MM.1S (cell line): ENCODE measurements at regions not wholly inside any gene's neighbourhood (a gene's known extent, or its start where the extent isn't known, plus 50 kb on each side); places are given as distances from the start of the nearest gene placed in this dataset.

Source experiments
- DNase-seq: peaks from one replicate; pipeline ENCODE4 v3.0.0-alpha.2; 2015
- H2AFZ ChIP-seq: fragments of 300-600 bp; sonication (generic); 2 replicates; pipeline ENCODE4 v1.6.0; 2016; ENCODE audit warnings: antibody characterized with exemption, low read length
- H3F3A ChIP-seq: fragments of 300-600 bp; sonication (generic); 2 replicates; pipeline ENCODE4 v1.6.1; 2016; ENCODE audit warnings: mild to moderate bottlenecking, antibody characterized with exemption, low read length, moderate library complexity, mixed read lengths; ENCODE audit not compliant: insufficient read depth
- H3K27ac ChIP-seq: fragments of 300-600 bp; sonication (generic); 2 replicates; pipeline ENCODE4 v1.5.1; 2016; ENCODE audit warnings: mild to moderate bottlenecking, low read length
- H3K27me3 ChIP-seq: fragments of 300-600 bp; sonication (generic); replicated peaks from 2 replicates; pipeline ENCODE4 v1.6.0; 2016; ENCODE audit warnings: low read length; ENCODE audit not compliant: insufficient read depth
- H3K36me3 ChIP-seq: fragments of 300-600 bp; sonication (generic); replicated peaks from 2 replicates; pipeline ENCODE4 v1.6.1; 2016; ENCODE audit warnings: mild to moderate bottlenecking, low read length, mixed read lengths; ENCODE audit not compliant: insufficient read depth
- H3K4me1 ChIP-seq: fragments of 300-600 bp; sonication (generic); 2 replicates; pipeline ENCODE4 v1.6.1; 2016; ENCODE audit warnings: low read length, mixed read lengths
- H3K4me2 ChIP-seq: fragments of 300-600 bp; sonication (generic); 2 replicates; pipeline ENCODE4 v1.6.0; 2016; ENCODE audit warnings: low read depth, low read length
- H3K4me3 ChIP-seq: fragments of 300-600 bp; sonication (generic); 2 replicates; pipeline ENCODE4 v1.5.1; 2016; ENCODE audit warnings: low read length, mixed read lengths
- H3K79me2 ChIP-seq: fragments of 300-600 bp; sonication (generic); 2 replicates; pipeline ENCODE4 v1.6.1; 2016; ENCODE audit warnings: mixed run types, low read length, mixed read lengths
- H3K9ac ChIP-seq: fragments of 300-600 bp; sonication (generic); 2 replicates; pipeline ENCODE4 v1.6.1; 2016; ENCODE audit warnings: low read length, mixed read lengths
- H3K9me2 ChIP-seq: fragments of 300-600 bp; sonication (generic); replicated peaks from 2 replicates; pipeline ENCODE4 v1.6.1; 2016; ENCODE audit warnings: mild to moderate bottlenecking, low read length, mixed read lengths; ENCODE audit not compliant: insufficient read depth
- H3K9me3 ChIP-seq: fragments of 300-600 bp; sonication (generic); replicated peaks from 2 replicates; pipeline ENCODE4 v1.6.1; 2016; ENCODE audit warnings: mild to moderate bottlenecking, low read length, mixed read lengths; ENCODE audit not compliant: insufficient read depth
- H4K20me1 ChIP-seq: fragments of 300-600 bp; sonication (generic); 2 replicates; pipeline ENCODE4 v1.6.1; 2016; ENCODE audit warnings: mild to moderate bottlenecking, low read length, moderate library complexity, mixed read lengths; ENCODE audit not compliant: insufficient read depth
- CTCF ChIP-seq: fragments of 300-600 bp; sonication (generic); IDR thresholded peaks from 2 replicates; pipeline ENCODE4 v1.5.1; 2016; ENCODE audit warnings: antibody characterized with exemption, low read length, mixed read lengths
- EZH2 ChIP-seq: fragments of 300-600 bp; sonication (generic); optimal IDR thresholded peaks from 2 replicates; pipeline ENCODE3; 2017; ENCODE audit warnings: low read depth, mild to moderate bottlenecking, antibody characterized with exemption, low read length, mixed read lengths
- EZH2phosphoT487 ChIP-seq: fragments of 300-600 bp; sonication (generic); IDR thresholded peaks from 2 replicates; pipeline ENCODE4 v1.6.1; 2018; ENCODE audit warnings: antibody characterized with exemption, low read length

DNA sequence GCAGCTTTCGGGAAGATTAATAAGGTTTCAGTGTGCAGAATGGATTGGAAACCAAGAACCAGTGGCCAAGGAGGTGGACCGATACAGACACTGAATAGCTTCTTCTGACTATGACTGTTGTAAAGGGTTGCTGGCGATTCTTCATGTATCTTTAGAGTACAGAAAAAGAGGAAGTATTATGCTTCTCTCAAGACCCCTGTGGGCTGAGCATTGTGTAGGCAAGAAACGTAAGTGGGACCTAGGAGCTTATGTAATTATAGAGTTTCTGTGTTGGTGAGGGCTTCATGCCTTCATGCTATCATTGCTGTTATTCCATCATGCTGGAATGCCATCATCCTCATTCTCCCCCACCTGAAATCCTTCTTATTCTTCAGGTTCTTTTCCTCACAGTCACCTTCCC is 105.4 kb upstream of the AKIRIN2 start:
- no peak overlapping the region for H3K4me2 ChIP-seq
- TF ChIP-seq CTCF (no peak), EZH2phosphoT487 (no peak), EZH2 (no peak)
- H3F3A ChIP-seq, result no peaks in the 10 kb centered on the region
- H3K27me3 ChIP-seq, result no peaks in the 10 kb centered on the region
- no peaks in the 10 kb centered on the region for H3K79me2 ChIP-seq
- no peaks in the 10 kb centered on the region for H4K20me1 ChIP-seq
- no peak for DNase-seq
- no peak overlapping the region for H3K27ac ChIP-seq
- H2AFZ ChIP-seq, result no peak overlapping the region
- H3K4me3 ChIP-seq, result no peak overlapping the region
- H3K9me2 ChIP-seq, result no peaks in the 10 kb centered on the region
- no peaks in the 10 kb centered on the region for H3K36me3 ChIP-seq
- H3K4me1 ChIP-seq, result no peaks in the 10 kb centered on the region
- H3K9ac ChIP-seq, result no peak overlapping the region
- H3K9me3 ChIP-seq, result no peaks in the 10 kb centered on the region

DNA sequence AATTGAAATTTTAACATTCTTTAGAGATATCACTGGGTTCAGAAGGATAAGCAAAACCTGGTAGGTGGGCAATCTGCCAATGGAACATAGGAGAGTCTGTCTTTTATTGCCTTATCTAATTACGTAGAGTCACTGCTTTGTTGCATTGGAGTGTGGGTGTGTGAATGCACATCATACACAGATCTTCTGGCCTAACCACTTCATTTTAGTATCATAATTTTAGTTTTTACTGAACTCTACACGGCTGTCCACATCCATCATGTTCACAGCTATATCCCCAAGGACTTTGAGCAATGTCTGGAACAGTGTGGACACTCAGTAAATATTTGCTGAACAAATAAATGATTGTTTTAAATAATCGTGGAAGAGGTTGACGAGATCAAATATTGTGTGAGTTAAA is 104.6 kb upstream of the AKIRIN2 start:
- Histone ChIP-seq H3K4me1 (no peaks in the 10 kb centered on the region), H3K4me3 (no peak overlapping the region)
- no peak for DNase-seq

DNA sequence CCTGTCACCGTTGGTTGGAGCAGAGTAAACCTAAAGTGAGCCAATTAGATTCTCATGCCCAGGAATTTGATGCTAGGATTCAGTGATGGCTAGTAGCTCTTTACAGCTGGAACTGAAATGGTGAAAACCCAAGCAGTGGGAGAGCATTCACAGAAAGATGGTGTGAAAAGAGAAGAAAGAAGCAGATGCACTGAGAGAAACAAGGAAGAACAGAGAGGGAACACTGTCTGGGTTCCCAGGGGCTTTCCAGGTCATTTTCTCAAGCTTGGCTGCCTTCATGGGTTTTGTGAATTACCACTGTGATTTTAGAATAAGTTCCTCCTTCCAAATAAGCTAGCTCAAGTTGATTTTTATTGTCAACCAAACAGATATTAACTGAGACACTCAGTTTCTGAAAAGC is 104.1 kb upstream of the AKIRIN2 start:
- no peak overlapping the region for H2AFZ ChIP-seq
- no peak overlapping the region for H3K27ac ChIP-seq
- no peak overlapping the region for H3K4me2 ChIP-seq
- no peak for DNase-seq
- no peak overlapping the region for H3K4me3 ChIP-seq
- H3K4me1 ChIP-seq, result no peaks in the 10 kb centered on the region
- no peaks in the 10 kb centered on the region for H3K9me3 ChIP-seq
- no peaks in the 10 kb centered on the region for H3K27me3 ChIP-seq
- H3K9ac ChIP-seq, result no peak overlapping the region
- no peak for TF ChIP-seq CTCF
- no peak for TF ChIP-seq EZH2
- TF ChIP-seq EZH2phosphoT487, result no peak
- H3K79me2 ChIP-seq, result no peaks in the 10 kb centered on the region
- H3K9me2 ChIP-seq, result no peaks in the 10 kb centered on the region
- H3K36me3 ChIP-seq, result no peaks in the 10 kb centered on the region
- H4K20me1 ChIP-seq, result no peaks in the 10 kb centered on the region
- peaks cover 3% of the 10 kb centered on the region; the same call in 1 of the 2 replicates for H3F3A ChIP-seq

More for the DNA sequence above, 104.6 kb upstream of the AKIRIN2 start:
- Histone ChIP-seq H3K9me2 (no peaks in the 10 kb centered on the region), H2AFZ (no peak overlapping the region), H3K9me3 (no peaks in the 10 kb centered on the region), H3K79me2 (no peaks in the 10 kb centered on the region), H3F3A (peaks cover 2% of the 10 kb centered on the region; the same call in 1 of the 2 replicates), H3K4me2 (no peak overlapping the region), H3K27ac (no peak overlapping the region), H4K20me1 (no peaks in the 10 kb centered on the region), H3K27me3 (no peaks in the 10 kb centered on the region), H3K36me3 (no peaks in the 10 kb centered on the region), H3K9ac (no peak overlapping the region)
- no peak for TF ChIP-seq CTCF

DNA sequence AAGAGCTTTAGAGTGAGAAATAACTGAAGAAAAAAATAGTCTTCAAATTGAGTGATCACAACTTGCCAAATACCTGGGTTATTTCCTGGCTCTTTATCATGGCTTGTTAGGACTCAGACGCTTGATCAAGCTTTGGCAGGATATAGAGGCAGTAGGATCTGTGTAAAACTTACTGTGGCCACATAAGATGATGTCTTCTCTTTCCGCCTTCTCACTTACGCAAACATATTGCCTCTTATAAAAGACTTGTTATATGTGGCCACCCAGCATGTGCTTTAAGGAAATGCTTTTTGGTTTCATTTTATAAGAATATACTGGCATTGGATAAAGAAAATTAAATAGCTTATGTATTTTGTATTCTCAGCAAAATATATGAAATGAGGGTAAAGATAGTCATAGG is 101.8 kb upstream of the AKIRIN2 start:
- H3F3A ChIP-seq, result peaks cover 3% of the 10 kb centered on the region; the same call in 1 of the 2 replicates
- H2AFZ ChIP-seq, result no peak overlapping the region
- TF ChIP-seq EZH2phosphoT487 (no peak), EZH2 (no peak), CTCF (no peak)
- no peaks in the 10 kb centered on the region for H3K79me2 ChIP-seq
- no peak overlapping the region for H3K4me2 ChIP-seq
- H3K4me3 ChIP-seq, result no peak overlapping the region
- no peaks in the 10 kb centered on the region for H3K27me3 ChIP-seq
- no peaks in the 10 kb centered on the region for H3K9me2 ChIP-seq
- DNase-seq, result no peak
- H4K20me1 ChIP-seq, result no peaks in the 10 kb centered on the region
- no peak overlapping the region for H3K9ac ChIP-seq
- peaks cover 13% of the 10 kb centered on the region for H3K4me1 ChIP-seq
- H3K36me3 ChIP-seq, result no peaks in the 10 kb centered on the region
- no peak overlapping the region for H3K27ac ChIP-seq
- H3K9me3 ChIP-seq, result no peaks in the 10 kb centered on the region
